ENCODE measurements at regions not wholly inside any gene's neighbourhood (a gene's known extent, or its start where the extent isn't known, plus 50 kb on each side); places are given as distances from the start of the nearest gene placed in this dataset.

DNA sequence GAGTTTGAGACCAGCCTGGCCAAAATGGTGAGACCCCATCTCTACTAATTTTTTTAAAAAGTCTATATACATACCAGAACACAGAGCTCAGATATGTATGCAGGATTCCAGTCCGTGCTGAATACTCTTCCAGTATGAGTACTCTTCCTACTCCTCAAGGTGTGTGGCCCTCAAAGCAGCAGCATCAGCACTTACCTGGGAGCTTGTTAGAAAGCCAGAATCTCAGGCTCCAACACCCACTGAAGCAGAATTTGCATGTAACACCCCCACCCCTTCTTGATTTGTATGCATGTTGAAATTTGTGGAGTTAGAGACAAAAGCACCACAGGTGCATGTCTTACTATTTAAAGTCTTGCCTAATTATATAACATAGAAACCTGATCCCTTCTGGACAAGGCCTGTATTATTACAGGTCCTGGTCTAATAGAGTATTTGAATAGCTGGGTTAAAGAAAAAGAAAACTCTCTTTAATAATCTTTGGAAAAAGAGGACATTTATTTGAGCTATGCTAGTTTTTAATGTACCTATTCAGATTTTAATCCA lies 50.3 kb upstream of the NFE2L2 start:
- TF ChIP-seq, protein P1, sequence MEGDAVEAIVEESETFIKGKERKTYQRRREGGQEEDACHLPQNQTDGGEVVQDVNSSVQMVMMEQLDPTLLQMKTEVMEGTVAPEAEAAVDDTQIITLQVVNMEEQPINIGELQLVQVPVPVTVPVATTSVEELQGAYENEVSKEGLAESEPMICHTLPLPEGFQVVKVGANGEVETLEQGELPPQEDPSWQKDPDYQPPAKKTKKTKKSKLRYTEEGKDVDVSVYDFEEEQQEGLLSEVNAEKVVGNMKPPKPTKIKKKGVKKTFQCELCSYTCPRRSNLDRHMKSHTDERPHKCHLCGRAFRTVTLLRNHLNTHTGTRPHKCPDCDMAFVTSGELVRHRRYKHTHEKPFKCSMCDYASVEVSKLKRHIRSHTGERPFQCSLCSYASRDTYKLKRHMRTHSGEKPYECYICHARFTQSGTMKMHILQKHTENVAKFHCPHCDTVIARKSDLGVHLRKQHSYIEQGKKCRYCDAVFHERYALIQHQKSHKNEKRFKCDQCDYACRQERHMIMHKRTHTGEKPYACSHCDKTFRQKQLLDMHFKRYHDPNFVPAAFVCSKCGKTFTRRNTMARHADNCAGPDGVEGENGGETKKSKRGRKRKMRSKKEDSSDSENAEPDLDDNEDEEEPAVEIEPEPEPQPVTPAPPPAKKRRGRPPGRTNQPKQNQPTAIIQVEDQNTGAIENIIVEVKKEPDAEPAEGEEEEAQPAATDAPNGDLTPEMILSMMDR (IDR thresholded peaks at IDR 0.05) = no peak
- no peak for TF ChIP-seq ZFX (IDR thresholded peaks at IDR 0.05; ENCODE audit: borderline replicate concordance)

All from 22Rv1 (cell line).